DMS79 (cell line): ENCODE measurements at regions not wholly inside any gene's neighbourhood (a gene's known extent, or its start where the extent isn't known, plus 50 kb on each side); places are given as distances from the start of the nearest gene placed in this dataset.
"Not testable (repeated sequence)": the region's sequence is repeated elsewhere in the genome, so short reads cannot be mapped to it uniquely, and the experiment has no call there.

Experiments
- DNase-seq: peaks from one replicate; lab custom pipeline; 2025; lab: John Stamatoyannopoulos, UW

GRCh38 chr5:174982485-174982884, 258.1 kb downstream of the MSX2 start:
- no peak for DNase-seq

GRCh38 chr5:174981416-174981815, 257.0 kb downstream of the MSX2 start:
- DNase-seq: no peak

DNA sequence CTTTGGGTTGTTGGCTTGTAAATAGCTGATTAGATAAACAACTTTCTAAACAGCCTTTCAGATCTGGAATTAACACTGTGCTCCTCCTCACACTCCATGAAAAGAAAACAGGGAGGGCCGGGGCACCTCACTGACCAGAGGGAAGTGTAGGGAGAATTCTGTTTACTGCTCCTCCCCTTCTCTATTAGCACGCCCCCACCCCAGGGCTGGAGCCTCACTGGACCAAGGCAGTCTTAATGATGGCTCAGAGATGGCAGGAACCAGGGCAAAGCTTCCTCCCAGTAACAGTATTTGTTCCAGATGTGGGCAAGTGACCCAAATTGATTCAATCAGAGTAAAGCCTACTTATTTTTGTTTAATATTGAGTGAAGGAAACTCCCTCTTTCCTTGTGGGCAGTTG, 256.6 kb downstream of the MSX2 start:
- DNase-seq: no peak

DNA sequence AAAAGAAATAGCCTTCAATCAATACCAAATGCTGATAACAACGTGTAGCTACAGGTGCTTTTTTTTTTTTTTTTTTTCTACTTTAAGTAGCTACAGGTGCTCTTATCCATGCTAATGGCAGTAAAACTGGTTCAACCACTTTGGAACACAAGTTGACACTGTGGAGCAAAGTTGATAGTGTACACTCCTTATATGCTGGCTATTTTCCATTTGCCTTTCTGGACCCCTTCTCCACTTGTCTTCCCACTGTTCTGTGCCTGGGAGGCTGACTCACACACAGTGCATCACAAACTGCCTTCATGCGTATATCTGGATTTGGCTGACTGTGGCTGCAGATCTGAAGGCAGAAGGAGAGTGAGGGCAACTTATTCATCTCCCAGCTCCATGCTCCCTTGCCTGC, 247.9 kb downstream of the MSX2 start:
- peak; percentile 84 for DNase-seq

- DNase-seq: no peak
These were observed 246.8 kb downstream of the MSX2 start for GRCh38 chr5:174971210-174971609.

DNA sequence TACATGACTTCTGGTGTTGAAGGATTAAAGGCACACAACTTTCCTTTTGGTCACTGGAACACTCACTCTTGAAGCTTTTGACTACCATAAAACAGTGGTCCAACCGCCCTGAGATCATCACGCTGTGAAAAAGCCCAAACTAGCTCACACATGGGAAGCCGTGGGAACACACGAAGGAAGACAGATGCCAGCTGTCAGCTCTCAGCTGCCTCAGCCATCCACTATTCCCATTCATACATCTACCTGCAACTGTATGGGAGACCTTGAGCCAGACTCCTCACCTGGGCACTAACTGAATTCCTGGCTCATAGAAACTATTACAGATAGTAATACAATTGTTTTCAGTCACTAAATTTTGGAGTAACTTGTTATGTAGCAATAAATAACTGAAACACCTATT, 246.1 kb downstream of the MSX2 start:
- no peak for DNase-seq

GRCh38 chr5:174953871-174954270, 229.5 kb downstream of the MSX2 start:
- DNase-seq: no peak

- peak; percentile 37 for DNase-seq
These were observed 226.9 kb downstream of the MSX2 start for GRCh38 chr5:174951151-174951780.

GRCh38 chr5:174947548-174947947, 223.2 kb downstream of the MSX2 start:
- no peak for DNase-seq

- DNase-seq: no peak
These were observed 221.5 kb downstream of the MSX2 start for GRCh38 chr5:174945853-174946252.

GRCh38 chr5:174943785-174944184, 219.4 kb downstream of the MSX2 start:
- DNase-seq: no peak

- not testable (repeated sequence) for DNase-seq
These were observed 218.6 kb downstream of the MSX2 start for GRCh38 chr5:174943002-174943401.

GRCh38 chr5:174937201-174938123, 213.1 kb downstream of the MSX2 start:
- no peak for DNase-seq

GRCh38 chr5:174935854-174936474, 211.6 kb downstream of the MSX2 start:
- DNase-seq: no peak

DNA sequence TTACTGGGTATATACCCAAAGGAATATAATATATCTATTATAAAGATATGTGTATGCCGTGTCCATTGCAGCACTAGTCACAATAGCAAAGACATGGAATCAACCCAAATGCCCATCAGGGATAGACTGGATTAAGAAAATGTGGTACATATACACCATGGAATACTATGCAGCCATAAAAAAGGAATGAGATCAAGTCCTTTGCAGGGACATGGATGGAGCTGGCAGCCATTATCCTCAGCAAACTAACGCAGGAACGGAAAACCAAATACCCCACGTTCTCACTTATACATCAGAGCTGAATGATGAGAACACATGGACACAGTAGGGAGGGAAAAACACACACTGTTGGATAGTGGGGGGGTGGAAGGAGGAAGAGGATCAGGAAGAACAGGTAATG, 206.7 kb downstream of the MSX2 start:
- DNase-seq: not testable (repeated sequence)

GRCh38 chr5:174925586-174925985, 201.2 kb downstream of the MSX2 start:
- DNase-seq: no peak

- no peak for DNase-seq
These were observed 198.6 kb downstream of the MSX2 start for GRCh38 chr5:174922955-174923354.

DNA sequence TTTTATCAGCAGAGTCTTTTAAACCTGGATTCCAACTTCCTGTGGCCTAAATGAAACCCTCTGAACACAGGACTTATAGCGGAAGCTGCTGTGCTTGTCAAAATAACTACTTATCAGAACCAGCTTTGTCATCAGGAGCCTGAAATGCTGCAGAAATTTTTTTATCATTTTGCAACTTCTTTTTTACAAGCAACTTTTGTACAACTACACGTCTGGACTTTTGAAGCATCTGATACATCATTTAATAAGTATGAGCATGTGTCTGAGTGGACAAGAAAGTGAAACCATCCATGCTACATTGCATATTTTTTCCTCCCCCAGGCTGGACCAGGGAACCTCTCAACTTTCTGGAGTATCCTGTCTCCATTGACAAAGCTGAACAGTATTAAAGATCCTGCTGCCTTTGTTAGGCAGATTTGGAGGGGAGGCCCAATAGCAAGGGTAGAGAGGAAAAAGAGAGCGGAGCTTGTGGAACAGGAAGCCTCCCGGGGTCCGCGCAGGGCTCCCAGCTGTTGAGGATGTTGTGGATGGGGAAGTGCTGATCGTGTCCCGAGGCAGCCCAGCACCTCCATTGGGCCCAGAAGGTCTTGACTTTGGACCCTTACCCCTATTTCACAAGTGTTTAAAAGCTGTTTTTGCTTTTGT, 196.6 kb downstream of the MSX2 start:
- no peak for DNase-seq

GRCh38 chr5:174919351-174919750, 195.0 kb downstream of the MSX2 start:
- DNase-seq: no peak

DNA sequence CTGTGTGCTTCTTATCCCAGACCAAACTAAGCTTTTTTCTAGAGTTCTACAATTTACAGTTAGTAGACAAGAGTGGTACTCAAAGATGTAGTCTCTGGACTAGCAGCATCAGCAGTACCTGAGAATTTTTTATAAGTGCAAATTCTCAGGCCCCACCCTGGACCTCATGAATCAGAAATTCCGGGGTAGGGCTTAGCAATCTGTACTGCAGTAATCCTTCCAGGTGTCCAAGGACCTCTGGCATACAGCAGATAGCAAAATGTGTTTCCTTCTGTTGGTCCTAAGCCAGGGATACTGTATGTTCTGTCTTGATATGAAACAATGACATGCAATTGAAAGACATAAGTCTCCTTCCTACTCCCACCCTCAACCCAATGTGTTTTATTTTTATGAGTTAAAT, 194.3 kb downstream of the MSX2 start:
- no peak for DNase-seq

GRCh38 chr5:174917976-174918554, 193.7 kb downstream of the MSX2 start:
- DNase-seq: no peak

- DNase-seq: not testable (repeated sequence)
These were observed 193.1 kb downstream of the MSX2 start for GRCh38 chr5:174917435-174917834.
